ENCODE measurements at regions not wholly inside any gene's neighbourhood (a gene's known extent, or its start where the extent isn't known, plus 50 kb on each side); places are given as distances from the start of the nearest gene placed in this dataset.

DNA sequence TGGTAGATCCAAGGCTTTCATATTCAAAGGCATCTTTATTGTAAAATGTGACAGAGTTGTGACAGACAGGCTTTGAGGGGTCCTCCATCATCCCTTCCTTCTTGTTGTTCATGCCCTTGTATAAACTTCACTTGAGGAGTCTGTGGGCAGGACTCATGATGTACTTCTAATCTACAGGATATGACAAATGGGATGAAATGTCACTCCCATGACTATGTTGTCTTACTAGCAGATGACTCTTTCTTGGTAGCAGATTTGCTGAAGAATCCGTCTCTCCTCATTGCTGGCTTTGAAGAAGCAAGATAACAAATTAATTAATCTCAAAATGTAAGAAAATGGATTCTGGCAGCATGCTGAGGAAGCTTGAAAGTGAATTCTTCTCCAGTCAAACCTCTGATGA is 566.1 kb downstream of the TFAP2B start:
- no peak for TF ChIP-seq CTCF (IDR thresholded peaks at IDR 0.05; ENCODE audit: insufficient read depth, low read length, poor library complexity, severe bottlenecking)
- TF ChIP-seq EZH2phosphoT487 (conservative IDR thresholded peaks at IDR 0.05; ENCODE audit: low read length) = no peak
